OCI-LY7 (cell line): ENCODE measurements at regions not wholly inside any gene's neighbourhood (a gene's known extent, or its start where the extent isn't known, plus 50 kb on each side); places are given as distances from the start of the nearest gene placed in this dataset.

ENCODE experiments used
- EZH2phosphoT487 ChIP-seq: fragments of 200-600 bp; sonication (generic); IDR thresholded peaks from 2 replicates; pipeline ENCODE4 v1.6.1; 2018; ENCODE audit warnings: low read depth, borderline replicate concordance, mild to moderate bottlenecking, mixed run types, antibody characterized with exemption, low read length, moderate library complexity, mixed read lengths
- TF ChIP-seq, protein P1 (sequence below): fragments of 200-600 bp; sonication (generic); conservative IDR thresholded peaks from 2 replicates; pipeline ENCODE4 v1.5.1; 2014; ENCODE audit warnings: mild to moderate bottlenecking, antibody characterized with exemption, low read length, moderate library complexity, mixed read lengths

DNA sequence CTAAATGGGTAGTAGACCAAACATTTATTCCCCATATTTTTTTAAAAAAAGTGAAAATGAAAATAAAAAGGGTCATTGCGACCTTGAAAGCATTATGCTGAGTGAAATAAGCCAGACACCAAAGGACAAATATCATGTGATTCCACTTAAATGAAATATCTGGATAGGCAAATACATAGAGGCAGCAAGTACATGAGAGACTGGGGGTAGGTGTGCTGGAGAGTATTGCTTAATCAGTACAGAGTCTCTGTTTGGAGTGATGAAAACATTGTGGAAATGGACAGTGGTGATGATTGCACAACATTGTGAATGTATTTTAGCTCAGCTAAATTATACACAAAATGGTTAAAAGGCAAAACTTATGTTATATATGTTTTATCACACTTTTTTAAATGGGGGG is 169.4 kb downstream of the AKR1D1 start:
- TF ChIP-seq, protein P1, sequence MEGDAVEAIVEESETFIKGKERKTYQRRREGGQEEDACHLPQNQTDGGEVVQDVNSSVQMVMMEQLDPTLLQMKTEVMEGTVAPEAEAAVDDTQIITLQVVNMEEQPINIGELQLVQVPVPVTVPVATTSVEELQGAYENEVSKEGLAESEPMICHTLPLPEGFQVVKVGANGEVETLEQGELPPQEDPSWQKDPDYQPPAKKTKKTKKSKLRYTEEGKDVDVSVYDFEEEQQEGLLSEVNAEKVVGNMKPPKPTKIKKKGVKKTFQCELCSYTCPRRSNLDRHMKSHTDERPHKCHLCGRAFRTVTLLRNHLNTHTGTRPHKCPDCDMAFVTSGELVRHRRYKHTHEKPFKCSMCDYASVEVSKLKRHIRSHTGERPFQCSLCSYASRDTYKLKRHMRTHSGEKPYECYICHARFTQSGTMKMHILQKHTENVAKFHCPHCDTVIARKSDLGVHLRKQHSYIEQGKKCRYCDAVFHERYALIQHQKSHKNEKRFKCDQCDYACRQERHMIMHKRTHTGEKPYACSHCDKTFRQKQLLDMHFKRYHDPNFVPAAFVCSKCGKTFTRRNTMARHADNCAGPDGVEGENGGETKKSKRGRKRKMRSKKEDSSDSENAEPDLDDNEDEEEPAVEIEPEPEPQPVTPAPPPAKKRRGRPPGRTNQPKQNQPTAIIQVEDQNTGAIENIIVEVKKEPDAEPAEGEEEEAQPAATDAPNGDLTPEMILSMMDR = no peak
- TF ChIP-seq EZH2phosphoT487 = no peak
